ENCODE measurements at regions not wholly inside any gene's neighbourhood (a gene's known extent, or its start where the extent isn't known, plus 50 kb on each side); places are given as distances from the start of the nearest gene placed in this dataset.

DNA sequence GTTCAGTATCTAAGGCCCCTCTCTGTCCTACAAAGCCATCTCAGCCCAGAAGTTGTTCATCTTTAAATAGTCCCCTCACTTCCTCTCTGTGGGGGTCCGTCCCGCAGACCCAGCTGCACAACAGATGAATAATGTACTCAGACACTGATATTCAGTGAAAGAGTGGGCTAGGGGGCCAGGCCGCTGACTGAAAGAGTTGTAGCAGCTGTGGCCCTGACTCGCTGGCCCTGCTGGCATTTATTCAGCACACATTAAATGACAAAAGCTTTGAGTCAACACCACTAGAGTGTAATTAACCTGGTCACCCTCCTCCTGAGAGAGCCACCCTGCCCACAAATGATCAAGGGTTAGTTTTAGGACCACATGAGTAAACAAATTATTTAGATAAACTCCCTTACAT lies 76.3 kb downstream of the MED10 start:
- Histone ChIP-seq H3K27ac (ENCODE audit: low read length) (no peak overlapping the region), H4K20me1 (ENCODE audit: insufficient read depth, low read length) (no peaks in the 10 kb centered on the region), H3K4me3 (ENCODE audit: low read depth in 1 of 2, low read length in 2 of 2) (no peak overlapping the region), H3K4me2 (ENCODE audit: insufficient read depth, low read length) (no peak overlapping the region), H2AFZ (ENCODE audit: low read depth, low read length) (no peak overlapping the region), H3K79me2 (ENCODE audit: insufficient read depth, low read length) (no peaks in the 10 kb centered on the region), H3K9me3 (ENCODE audit: insufficient read depth, low read length, severe bottlenecking) (no peaks in the 10 kb centered on the region), H3K9ac (ENCODE audit: low read depth, low read length) (no peak overlapping the region), H3K36me3 (ENCODE audit: insufficient read depth, low read length) (no peaks in the 10 kb centered on the region), H3K4me1 (ENCODE audit: insufficient read depth, low read length) (no peaks in the 10 kb centered on the region), H3K27me3 (ENCODE audit: insufficient read depth, low read length, poor library complexity) (no peaks in the 10 kb centered on the region)
- ATAC-seq (ENCODE audit: insufficient read depth, low read depth), result no peak
- no peak for DNase-seq
- TF ChIP-seq, protein P1, sequence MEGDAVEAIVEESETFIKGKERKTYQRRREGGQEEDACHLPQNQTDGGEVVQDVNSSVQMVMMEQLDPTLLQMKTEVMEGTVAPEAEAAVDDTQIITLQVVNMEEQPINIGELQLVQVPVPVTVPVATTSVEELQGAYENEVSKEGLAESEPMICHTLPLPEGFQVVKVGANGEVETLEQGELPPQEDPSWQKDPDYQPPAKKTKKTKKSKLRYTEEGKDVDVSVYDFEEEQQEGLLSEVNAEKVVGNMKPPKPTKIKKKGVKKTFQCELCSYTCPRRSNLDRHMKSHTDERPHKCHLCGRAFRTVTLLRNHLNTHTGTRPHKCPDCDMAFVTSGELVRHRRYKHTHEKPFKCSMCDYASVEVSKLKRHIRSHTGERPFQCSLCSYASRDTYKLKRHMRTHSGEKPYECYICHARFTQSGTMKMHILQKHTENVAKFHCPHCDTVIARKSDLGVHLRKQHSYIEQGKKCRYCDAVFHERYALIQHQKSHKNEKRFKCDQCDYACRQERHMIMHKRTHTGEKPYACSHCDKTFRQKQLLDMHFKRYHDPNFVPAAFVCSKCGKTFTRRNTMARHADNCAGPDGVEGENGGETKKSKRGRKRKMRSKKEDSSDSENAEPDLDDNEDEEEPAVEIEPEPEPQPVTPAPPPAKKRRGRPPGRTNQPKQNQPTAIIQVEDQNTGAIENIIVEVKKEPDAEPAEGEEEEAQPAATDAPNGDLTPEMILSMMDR (IDR thresholded peaks at IDR 0.05; ENCODE audit: borderline replicate concordance, extremely low read depth, low read length, poor library complexity, severe bottlenecking), result no peak

DNA sequence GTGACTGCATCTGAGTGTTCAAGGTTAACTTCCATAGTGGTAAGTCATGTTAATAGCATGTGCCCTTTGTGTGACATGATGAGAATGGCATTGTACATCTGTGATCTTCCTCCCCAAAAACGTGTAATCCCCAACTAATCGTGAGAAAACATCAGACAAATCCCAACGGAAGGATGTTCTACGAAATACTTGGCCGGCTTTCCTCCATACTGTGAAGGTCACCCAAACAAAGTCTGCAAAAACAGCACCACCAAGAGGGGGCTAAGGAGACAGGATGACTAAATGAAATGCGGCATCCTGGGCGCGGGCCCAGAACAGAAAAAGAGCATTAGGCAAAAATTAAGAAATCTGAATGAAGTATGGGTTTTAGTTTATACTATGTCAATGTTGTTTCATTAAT lies 81.8 kb downstream of the MED10 start:
- no peak overlapping the region for H3K4me3 ChIP-seq (ENCODE audit: low read depth in 1 of 2, low read length in 2 of 2)
- no peak for DNase-seq
- TF ChIP-seq EZH2 (IDR thresholded peaks at IDR 0.05; ENCODE audit: borderline replicate concordance, low read depth, low read length, severe bottlenecking), result no peak
- TF ChIP-seq, protein P1 (IDR thresholded peaks at IDR 0.05; ENCODE audit: borderline replicate concordance, extremely low read depth, low read length, poor library complexity, severe bottlenecking), result no peak

DNA sequence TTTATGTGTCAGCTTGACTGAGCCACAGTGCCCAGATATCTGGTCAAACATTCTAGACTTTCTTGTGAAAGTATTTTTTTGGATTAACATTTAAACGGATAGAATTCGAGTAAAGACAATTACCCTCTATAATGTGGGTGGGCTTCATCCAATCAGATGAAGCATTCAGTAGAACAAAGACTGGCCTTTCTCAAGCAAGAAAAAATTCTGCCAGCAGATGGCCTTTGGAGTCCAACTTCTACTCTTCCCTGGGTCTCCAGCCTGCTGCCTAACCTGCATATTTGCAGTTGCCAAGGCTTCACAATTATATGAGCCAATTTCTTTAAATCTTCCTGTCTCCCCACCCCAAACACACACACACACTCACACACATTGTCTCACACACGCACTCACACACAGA lies 86.4 kb downstream of the MED10 start:
- Histone ChIP-seq H3K36me3 (ENCODE audit: insufficient read depth, low read length) (no peaks in the 10 kb centered on the region), H3K9ac (ENCODE audit: low read depth, low read length) (no peak overlapping the region), H3K9me3 (ENCODE audit: insufficient read depth, low read length, severe bottlenecking) (no peaks in the 10 kb centered on the region), H3K4me2 (ENCODE audit: insufficient read depth, low read length) (no peak overlapping the region), H2AFZ (ENCODE audit: low read depth, low read length) (no peak overlapping the region), H4K20me1 (ENCODE audit: insufficient read depth, low read length) (no peaks in the 10 kb centered on the region), H3K27ac (ENCODE audit: low read length) (no peak overlapping the region), H3K79me2 (ENCODE audit: insufficient read depth, low read length) (no peaks in the 10 kb centered on the region), H3K27me3 (ENCODE audit: insufficient read depth, low read length, poor library complexity) (no peaks in the 10 kb centered on the region), H3K4me1 (ENCODE audit: insufficient read depth, low read length) (no peaks in the 10 kb centered on the region), H3K4me3 (ENCODE audit: low read depth in 1 of 2, low read length in 2 of 2) (no peak overlapping the region)
- ATAC-seq (ENCODE audit: insufficient read depth, low read depth) (no peak; the same call in 2 of the 3 replicates), DNase-seq (peak; percentile 7)
- TF ChIP-seq, protein P1 (IDR thresholded peaks at IDR 0.05; ENCODE audit: borderline replicate concordance, extremely low read depth, low read length, poor library complexity, severe bottlenecking), result peak; percentile 37
- no peak for TF ChIP-seq EZH2 (IDR thresholded peaks at IDR 0.05; ENCODE audit: borderline replicate concordance, low read depth, low read length, severe bottlenecking)

More for the DNA sequence above, 81.8 kb downstream of the MED10 start:
- Histone ChIP-seq H2AFZ (ENCODE audit: low read depth, low read length) (no peak overlapping the region), H3K9me3 (ENCODE audit: insufficient read depth, low read length, severe bottlenecking) (no peaks in the 10 kb centered on the region), H3K4me2 (ENCODE audit: insufficient read depth, low read length) (no peak overlapping the region), H3K27ac (ENCODE audit: low read length) (no peak overlapping the region), H3K9ac (ENCODE audit: low read depth, low read length) (no peak overlapping the region), H3K27me3 (ENCODE audit: insufficient read depth, low read length, poor library complexity) (no peaks in the 10 kb centered on the region), H4K20me1 (ENCODE audit: insufficient read depth, low read length) (no peaks in the 10 kb centered on the region), H3K4me1 (ENCODE audit: insufficient read depth, low read length) (no peaks in the 10 kb centered on the region), H3K79me2 (ENCODE audit: insufficient read depth, low read length) (no peaks in the 10 kb centered on the region), H3K36me3 (ENCODE audit: insufficient read depth, low read length) (no peaks in the 10 kb centered on the region)
- no peak for ATAC-seq (ENCODE audit: insufficient read depth, low read depth)

DNA sequence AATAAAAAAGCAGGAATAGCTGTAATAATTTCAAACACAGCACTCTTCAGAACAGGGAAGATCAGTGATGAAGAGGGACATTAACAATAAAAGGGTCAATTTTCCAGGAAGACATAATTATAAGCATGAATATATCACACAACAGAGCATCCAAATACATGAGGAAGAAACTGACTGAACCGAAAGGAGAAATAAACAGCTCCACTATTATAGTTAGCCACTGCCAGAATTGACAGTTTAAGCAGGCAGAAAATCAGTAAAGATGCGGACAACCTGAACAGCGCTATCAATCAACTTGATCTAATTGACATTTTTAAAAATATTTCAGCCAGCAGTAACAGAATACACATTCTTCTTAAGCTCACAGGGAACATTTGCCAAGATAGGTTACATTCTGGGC lies 89.1 kb downstream of the MED10 start:
- H3K79me2 ChIP-seq (ENCODE audit: insufficient read depth, low read length), result no peaks in the 10 kb centered on the region
- H3K36me3 ChIP-seq (ENCODE audit: insufficient read depth, low read length), result no peaks in the 10 kb centered on the region
- no peak overlapping the region for H3K9ac ChIP-seq (ENCODE audit: low read depth, low read length)
- no peak overlapping the region for H3K27ac ChIP-seq (ENCODE audit: low read length)
- no peaks in the 10 kb centered on the region for H3K27me3 ChIP-seq (ENCODE audit: insufficient read depth, low read length, poor library complexity)
- DNase-seq (no peak), ATAC-seq (ENCODE audit: insufficient read depth, low read depth) (no peak)
- no peaks in the 10 kb centered on the region for H3K4me1 ChIP-seq (ENCODE audit: insufficient read depth, low read length)
- H2AFZ ChIP-seq (ENCODE audit: low read depth, low read length), result no peak overlapping the region
- no peak overlapping the region for H3K4me3 ChIP-seq (ENCODE audit: low read depth in 1 of 2, low read length in 2 of 2)
- H3K4me2 ChIP-seq (ENCODE audit: insufficient read depth, low read length), result no peak overlapping the region
- TF ChIP-seq EZH2 (IDR thresholded peaks at IDR 0.05; ENCODE audit: borderline replicate concordance, low read depth, low read length, severe bottlenecking), result no peak
- TF ChIP-seq, protein P1 (IDR thresholded peaks at IDR 0.05; ENCODE audit: borderline replicate concordance, extremely low read depth, low read length, poor library complexity, severe bottlenecking), result no peak
- no peaks in the 10 kb centered on the region for H4K20me1 ChIP-seq (ENCODE audit: insufficient read depth, low read length)
- no peaks in the 10 kb centered on the region for H3K9me3 ChIP-seq (ENCODE audit: insufficient read depth, low read length, severe bottlenecking)
